K562 (cell line): ENCODE measurements at regions not wholly inside any gene's neighbourhood (a gene's known extent, or its start where the extent isn't known, plus 50 kb on each side); places are given as distances from the start of the nearest gene placed in this dataset.

Source experiments
- BRD4 ChIP-seq: fragments of 200-600 bp; sonication (generic); IDR thresholded peaks from 2 replicates; pipeline ENCODE4 v1.6.1; 2017; ENCODE audit warnings: inconsistent platforms
- CREB1 ChIP-seq, 2 experiments: sonication (generic) in 1 of 2; formaldehyde crosslinking in 1 of 2; IDR thresholded peaks; 2 replicates each; pipeline versions ENCODE4 v1.6.1 to v1.8.0; 2012 to 2022; ENCODE audit warnings: inconsistent platforms in 1 of 2, mild to moderate bottlenecking in 1 of 2, missing genetic modification reagents in 1 of 2, moderate library complexity in 1 of 2
- FIP1L1 ChIP-seq: fragments of 200-400 bp; formaldehyde crosslinking; IDR thresholded peaks from 2 replicates; pipeline ENCODE4 v1.6.1; 2018; ENCODE audit warnings: mild to moderate bottlenecking, low read depth, low read length; ENCODE audit not compliant: poor library complexity, severe bottlenecking
- FOSL1 ChIP-seq: fragments of 200-800 bp; sonication (Bioruptor generic); conservative IDR thresholded peaks from 2 replicates; pipeline ENCODE4 v1.6.1; 2016; ENCODE audit warnings: missing genetic modification characterization, missing compliant biosample characterization
- GATA2 ChIP-seq: sonication (generic); formaldehyde crosslinking; IDR thresholded peaks from 2 replicates; pipeline ENCODE4 v1.4.0; 2020; ENCODE audit warnings: mild to moderate bottlenecking, missing genetic modification reagents
- HIVEP1 ChIP-seq: fragments of 250-450 bp; sonication (Bioruptor Pico); IDR thresholded peaks from 2 replicates; pipeline ENCODE4 v1.4.0; 2020; ENCODE audit warnings: mild to moderate bottlenecking
- MCM5 ChIP-seq: fragments of 450-650 bp; IDR thresholded peaks from 2 replicates; pipeline ENCODE4 v1.6.1; 2016; ENCODE audit warnings: low read depth
- POLR2A ChIP-seq: fragments of 450-650 bp; conservative IDR thresholded peaks from 2 replicates; pipeline ENCODE4 v1.6.1; 2016
- PTBP1 ChIP-seq: fragments of 200-400 bp; formaldehyde crosslinking; IDR thresholded peaks from 2 replicates; pipeline ENCODE4 v1.6.1; 2017; ENCODE audit warnings: low read depth, low read length
- SAFB2 ChIP-seq: fragments of 200-400 bp; formaldehyde crosslinking; IDR thresholded peaks from 2 replicates; pipeline ENCODE4 v1.6.1; 2018; ENCODE audit warnings: borderline replicate concordance, low read length, low read depth, moderate library complexity; ENCODE audit not compliant: severe bottlenecking
- SIRT6 ChIP-seq: IDR thresholded peaks from one replicate; pipeline ENCODE4 v1.6.1; 2012; ENCODE audit warnings: low read depth, mild to moderate bottlenecking, control low read depth, inconsistent platforms, low read length, moderate library complexity
- THRAP3 ChIP-seq: fragments of 450-650 bp; IDR thresholded peaks from 2 replicates; pipeline ENCODE4 v1.6.1; 2016; ENCODE audit warnings: mild to moderate bottlenecking, inconsistent platforms, borderline replicate concordance
- ZNF699 ChIP-seq: fragments of 250-450 bp; sonication (Bioruptor Pico); IDR thresholded peaks from 2 replicates; pipeline ENCODE4 v1.8.0; 2021; ENCODE audit warnings: mild to moderate bottlenecking, moderate library complexity; ENCODE audit not compliant: insufficient replicate concordance
- TF ChIP-seq, protein P1 (sequence below): fragments of 450-650 bp; formaldehyde crosslinking; IDR thresholded peaks from 2 replicates; pipeline ENCODE4 v1.4.0; 2020; ENCODE audit warnings: mild to moderate bottlenecking, mixed read lengths
- TF ChIP-seq, protein P2 (sequence below), 2 experiments: fragments of 250-450 bp in 1 of 2; fragments of 450-650 bp in 1 of 2; sonication (Bioruptor Pico) in 1 of 2; IDR thresholded peaks; 2 replicates each; pipeline versions ENCODE4 v1.6.1 to v1.8.0; 2016 to 2021; ENCODE audit warnings: mild to moderate bottlenecking in 2 of 2, moderate library complexity in 2 of 2, missing compliant biosample characterization in 1 of 2, missing genetic modification characterization in 1 of 2
- TF ChIP-seq, protein P3 (sequence below): fragments of 250-450 bp; sonication (Bioruptor Pico); IDR thresholded peaks from 2 replicates; pipeline ENCODE4 v1.4.0; 2020; ENCODE audit warnings: mild to moderate bottlenecking, moderate library complexity
- TF ChIP-seq, protein P4 (sequence below): sonication (generic); formaldehyde crosslinking; IDR thresholded peaks from 2 replicates; pipeline ENCODE4 v1.8.1; 2023; ENCODE audit warnings: mild to moderate bottlenecking, missing genetic modification reagents
- TF ChIP-seq, protein P5 (sequence below), 2 experiments: fragments of 450-650 bp; IDR thresholded peaks; 2 replicates each; pipeline ENCODE4 v1.6.1; 2018; ENCODE audit warnings: mild to moderate bottlenecking in 2 of 2, low read depth in 1 of 2; ENCODE audit not compliant: partially characterized antibody in 2 of 2

DNA sequence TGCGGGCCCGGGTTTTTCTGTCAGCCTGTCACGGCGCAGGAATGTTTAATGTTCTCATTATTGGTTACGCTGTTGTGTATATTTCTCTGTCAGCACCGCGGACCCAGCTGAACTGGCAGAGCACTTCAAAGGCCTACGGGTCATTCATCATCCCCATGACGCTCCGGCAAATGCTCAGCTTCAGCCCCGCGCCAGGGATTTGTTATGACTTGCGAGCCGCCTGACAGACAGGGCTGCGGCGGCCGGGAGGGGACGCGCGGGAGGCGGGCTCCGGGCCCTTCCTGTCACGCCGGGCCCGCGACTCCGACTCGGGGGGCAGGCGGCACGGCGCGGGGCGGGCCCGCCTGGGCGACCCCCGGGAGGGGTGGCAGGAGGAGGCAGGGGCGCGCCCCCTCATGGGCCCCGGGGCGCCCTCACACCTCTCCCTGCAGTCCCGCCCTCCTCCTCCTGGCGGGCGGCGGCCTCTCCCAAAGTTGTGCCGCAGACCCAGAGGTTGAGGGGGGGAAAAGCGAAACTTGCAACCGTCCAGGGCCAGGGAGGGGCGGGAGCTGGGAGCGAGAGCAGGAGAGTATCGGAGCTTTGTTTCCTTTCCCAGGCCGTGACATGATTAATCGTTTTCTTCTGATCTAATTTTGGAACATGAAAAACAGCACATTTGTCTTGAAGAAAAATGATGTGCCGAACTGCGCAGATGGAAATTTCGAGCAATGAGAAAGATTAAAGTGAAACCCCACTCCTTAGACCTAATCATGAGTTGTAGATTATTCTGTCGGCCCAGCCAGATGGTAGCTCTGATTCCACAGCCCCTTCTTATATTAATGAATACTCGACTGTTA, 59.3 kb upstream of the COMTD1 start (continued):
- TF ChIP-seq, protein P1, sequence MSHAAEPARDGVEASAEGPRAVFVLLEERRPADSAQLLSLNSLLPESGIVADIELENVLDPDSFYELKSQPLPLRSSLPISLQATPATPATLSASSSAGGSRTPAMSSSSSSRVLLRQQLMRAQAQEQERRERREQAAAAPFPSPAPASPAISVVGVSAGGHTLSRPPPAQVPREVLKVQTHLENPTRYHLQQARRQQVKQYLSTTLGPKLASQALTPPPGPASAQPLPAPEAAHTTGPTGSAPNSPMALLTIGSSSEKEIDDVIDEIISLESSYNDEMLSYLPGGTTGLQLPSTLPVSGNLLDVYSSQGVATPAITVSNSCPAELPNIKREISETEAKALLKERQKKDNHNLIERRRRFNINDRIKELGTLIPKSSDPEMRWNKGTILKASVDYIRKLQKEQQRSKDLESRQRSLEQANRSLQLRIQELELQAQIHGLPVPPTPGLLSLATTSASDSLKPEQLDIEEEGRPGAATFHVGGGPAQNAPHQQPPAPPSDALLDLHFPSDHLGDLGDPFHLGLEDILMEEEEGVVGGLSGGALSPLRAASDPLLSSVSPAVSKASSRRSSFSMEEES: no peak
- TF ChIP-seq BRD4 (no peak), MCM5 (no peak), HIVEP1 (no peak), ZNF699 (CRISPR knock-in tag) (no peak), SAFB2 (no peak), FOSL1 (tag) (no peak; the same call in 1 of the 2 replicates), FIP1L1 (no peak), THRAP3 (no peak), SIRT6 (no peak), GATA2 (CRISPR knock-in tag) (0 out of 2 replicates have a peak, but pooled peaks have one; percentile 10), CREB1 (IDR thresholded peaks at IDR 0.05) (no peak), CREB1 (CRISPR knock-in tag; IDR thresholded peaks at IDR 0.05) (no peak), POLR2A (no peak), PTBP1 (no peak)
- TF ChIP-seq, protein P2, sequence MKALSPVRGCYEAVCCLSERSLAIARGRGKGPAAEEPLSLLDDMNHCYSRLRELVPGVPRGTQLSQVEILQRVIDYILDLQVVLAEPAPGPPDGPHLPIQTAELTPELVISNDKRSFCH (CRISPR knock-in tag; IDR thresholded peaks at IDR 0.05): no peak
- TF ChIP-seq, protein P2 (tag; IDR thresholded peaks at IDR 0.05): 0 out of 2 replicates have a peak, but pooled peaks have one; percentile 37
- TF ChIP-seq, protein P3, sequence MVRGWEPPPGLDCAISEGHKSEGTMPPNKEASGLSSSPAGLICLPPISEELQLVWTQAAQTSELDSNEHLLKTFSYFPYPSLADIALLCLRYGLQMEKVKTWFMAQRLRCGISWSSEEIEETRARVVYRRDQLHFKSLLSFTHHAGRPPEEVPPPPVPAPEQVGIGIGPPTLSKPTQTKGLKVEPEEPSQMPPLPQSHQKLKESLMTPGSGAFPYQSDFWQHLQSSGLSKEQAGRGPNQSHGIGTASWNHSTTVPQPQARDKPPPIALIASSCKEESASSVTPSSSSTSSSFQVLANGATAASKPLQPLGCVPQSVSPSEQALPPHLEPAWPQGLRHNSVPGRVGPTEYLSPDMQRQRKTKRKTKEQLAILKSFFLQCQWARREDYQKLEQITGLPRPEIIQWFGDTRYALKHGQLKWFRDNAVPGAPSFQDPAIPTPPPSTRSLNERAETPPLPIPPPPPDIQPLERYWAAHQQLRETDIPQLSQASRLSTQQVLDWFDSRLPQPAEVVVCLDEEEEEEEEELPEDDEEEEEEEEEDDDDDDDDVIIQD (CRISPR knock-in tag): no peak
- TF ChIP-seq, protein P4, sequence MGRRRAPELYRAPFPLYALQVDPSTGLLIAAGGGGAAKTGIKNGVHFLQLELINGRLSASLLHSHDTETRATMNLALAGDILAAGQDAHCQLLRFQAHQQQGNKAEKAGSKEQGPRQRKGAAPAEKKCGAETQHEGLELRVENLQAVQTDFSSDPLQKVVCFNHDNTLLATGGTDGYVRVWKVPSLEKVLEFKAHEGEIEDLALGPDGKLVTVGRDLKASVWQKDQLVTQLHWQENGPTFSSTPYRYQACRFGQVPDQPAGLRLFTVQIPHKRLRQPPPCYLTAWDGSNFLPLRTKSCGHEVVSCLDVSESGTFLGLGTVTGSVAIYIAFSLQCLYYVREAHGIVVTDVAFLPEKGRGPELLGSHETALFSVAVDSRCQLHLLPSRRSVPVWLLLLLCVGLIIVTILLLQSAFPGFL (CRISPR knock-in tag): no peak
- TF ChIP-seq, protein P5, sequence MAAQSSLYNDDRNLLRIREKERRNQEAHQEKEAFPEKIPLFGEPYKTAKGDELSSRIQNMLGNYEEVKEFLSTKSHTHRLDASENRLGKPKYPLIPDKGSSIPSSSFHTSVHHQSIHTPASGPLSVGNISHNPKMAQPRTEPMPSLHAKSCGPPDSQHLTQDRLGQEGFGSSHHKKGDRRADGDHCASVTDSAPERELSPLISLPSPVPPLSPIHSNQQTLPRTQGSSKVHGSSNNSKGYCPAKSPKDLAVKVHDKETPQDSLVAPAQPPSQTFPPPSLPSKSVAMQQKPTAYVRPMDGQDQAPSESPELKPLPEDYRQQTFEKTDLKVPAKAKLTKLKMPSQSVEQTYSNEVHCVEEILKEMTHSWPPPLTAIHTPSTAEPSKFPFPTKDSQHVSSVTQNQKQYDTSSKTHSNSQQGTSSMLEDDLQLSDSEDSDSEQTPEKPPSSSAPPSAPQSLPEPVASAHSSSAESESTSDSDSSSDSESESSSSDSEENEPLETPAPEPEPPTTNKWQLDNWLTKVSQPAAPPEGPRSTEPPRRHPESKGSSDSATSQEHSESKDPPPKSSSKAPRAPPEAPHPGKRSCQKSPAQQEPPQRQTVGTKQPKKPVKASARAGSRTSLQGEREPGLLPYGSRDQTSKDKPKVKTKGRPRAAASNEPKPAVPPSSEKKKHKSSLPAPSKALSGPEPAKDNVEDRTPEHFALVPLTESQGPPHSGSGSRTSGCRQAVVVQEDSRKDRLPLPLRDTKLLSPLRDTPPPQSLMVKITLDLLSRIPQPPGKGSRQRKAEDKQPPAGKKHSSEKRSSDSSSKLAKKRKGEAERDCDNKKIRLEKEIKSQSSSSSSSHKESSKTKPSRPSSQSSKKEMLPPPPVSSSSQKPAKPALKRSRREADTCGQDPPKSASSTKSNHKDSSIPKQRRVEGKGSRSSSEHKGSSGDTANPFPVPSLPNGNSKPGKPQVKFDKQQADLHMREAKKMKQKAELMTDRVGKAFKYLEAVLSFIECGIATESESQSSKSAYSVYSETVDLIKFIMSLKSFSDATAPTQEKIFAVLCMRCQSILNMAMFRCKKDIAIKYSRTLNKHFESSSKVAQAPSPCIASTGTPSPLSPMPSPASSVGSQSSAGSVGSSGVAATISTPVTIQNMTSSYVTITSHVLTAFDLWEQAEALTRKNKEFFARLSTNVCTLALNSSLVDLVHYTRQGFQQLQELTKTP (IDR thresholded peaks at IDR 0.05; ENCODE audit: low read depth in 1 of 2, partially characterized antibody in 2 of 2): no peak
